Astrocyte (in vitro differentiated cells and primary cell): ENCODE measurements at regions not wholly inside any gene's neighbourhood (a gene's known extent, or its start where the extent isn't known, plus 50 kb on each side); places are given as distances from the start of the nearest gene placed in this dataset.

Experiments used
- EZH2 ChIP-seq: IDR thresholded peaks from 2 replicates; pipeline ENCODE4 v1.6.1; 2012; ENCODE audit warnings: mild to moderate bottlenecking, low read length, inconsistent platforms; ENCODE audit not compliant: insufficient read depth
- TF ChIP-seq, protein P1 (sequence below): IDR thresholded peaks from 2 replicates; pipeline ENCODE4 v1.5.1; 2011; ENCODE audit warnings: low read depth, mild to moderate bottlenecking, inconsistent platforms, low read length, moderate library complexity; ENCODE audit not compliant: insufficient read depth

DNA sequence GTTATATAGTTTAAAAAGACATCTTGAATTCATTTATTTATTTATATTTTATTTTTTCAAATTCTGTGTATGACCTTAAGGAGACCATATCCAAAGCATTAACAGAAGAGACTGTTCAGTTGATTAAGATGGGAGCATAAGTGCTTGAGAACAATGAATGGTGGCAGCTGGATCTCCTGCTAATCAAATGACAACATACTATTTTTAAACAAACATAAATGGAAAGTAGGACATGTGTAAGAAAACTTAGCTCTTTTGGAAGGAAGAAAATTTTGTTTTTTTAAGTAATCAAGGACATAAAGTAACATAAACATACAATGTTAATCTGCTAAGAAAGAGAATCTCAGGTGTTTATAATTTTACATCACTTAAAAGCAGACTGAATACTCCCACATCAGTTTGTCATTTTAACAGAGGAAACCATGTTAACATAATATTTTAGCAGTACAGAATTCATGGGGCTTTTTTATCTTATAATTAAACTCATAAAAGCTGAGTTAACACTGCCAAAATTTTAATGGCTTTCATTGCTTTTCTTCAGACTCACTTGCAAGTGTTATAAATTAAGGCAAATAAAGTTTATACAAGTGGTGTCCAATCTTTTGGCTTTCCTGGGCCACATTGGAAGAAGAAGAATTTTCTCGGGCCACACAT is 95.1 kb downstream of the MAD2L1 start:
- TF ChIP-seq, protein P1, sequence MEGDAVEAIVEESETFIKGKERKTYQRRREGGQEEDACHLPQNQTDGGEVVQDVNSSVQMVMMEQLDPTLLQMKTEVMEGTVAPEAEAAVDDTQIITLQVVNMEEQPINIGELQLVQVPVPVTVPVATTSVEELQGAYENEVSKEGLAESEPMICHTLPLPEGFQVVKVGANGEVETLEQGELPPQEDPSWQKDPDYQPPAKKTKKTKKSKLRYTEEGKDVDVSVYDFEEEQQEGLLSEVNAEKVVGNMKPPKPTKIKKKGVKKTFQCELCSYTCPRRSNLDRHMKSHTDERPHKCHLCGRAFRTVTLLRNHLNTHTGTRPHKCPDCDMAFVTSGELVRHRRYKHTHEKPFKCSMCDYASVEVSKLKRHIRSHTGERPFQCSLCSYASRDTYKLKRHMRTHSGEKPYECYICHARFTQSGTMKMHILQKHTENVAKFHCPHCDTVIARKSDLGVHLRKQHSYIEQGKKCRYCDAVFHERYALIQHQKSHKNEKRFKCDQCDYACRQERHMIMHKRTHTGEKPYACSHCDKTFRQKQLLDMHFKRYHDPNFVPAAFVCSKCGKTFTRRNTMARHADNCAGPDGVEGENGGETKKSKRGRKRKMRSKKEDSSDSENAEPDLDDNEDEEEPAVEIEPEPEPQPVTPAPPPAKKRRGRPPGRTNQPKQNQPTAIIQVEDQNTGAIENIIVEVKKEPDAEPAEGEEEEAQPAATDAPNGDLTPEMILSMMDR, result no peak
- no peak for TF ChIP-seq EZH2
